Smooth muscle cell (in vitro differentiated cells): ENCODE measurements at regions not wholly inside any gene's neighbourhood (a gene's known extent, or its start where the extent isn't known, plus 50 kb on each side); places are given as distances from the start of the nearest gene placed in this dataset.

Source experiments
- DNase-seq: peaks from one replicate; lab custom pipeline; 2025; ENCODE audit not compliant: unreplicated experiment; lab: John Stamatoyannopoulos, UW
- H2AFZ ChIP-seq: fragments of 200-600 bp; sonication (generic); 2 replicates; pipeline ENCODE4 v1.6.0; 2016; ENCODE audit warnings: antibody characterized with exemption, low read depth, mild to moderate bottlenecking
- H3F3A ChIP-seq: fragments of 200-600 bp; sonication (generic); 2 replicates; pipeline ENCODE4 v1.6.0; 2017; ENCODE audit warnings: antibody characterized with exemption, low read depth
- H3K27ac ChIP-seq: fragments of 200-600 bp; sonication (generic); 2 replicates; pipeline ENCODE4 v1.5.1; 2016; ENCODE audit warnings: low read depth, mild to moderate bottlenecking
- H3K27me3 ChIP-seq: fragments of 200-600 bp; sonication (generic); 2 replicates; pipeline ENCODE4 v1.6.1; 2016; ENCODE audit warnings: low read depth, mild to moderate bottlenecking
- H3K36me3 ChIP-seq: fragments of 200-600 bp; sonication (generic); 2 replicates; pipeline ENCODE4 v1.5.1; 2016; ENCODE audit warnings: low read depth
- H3K4me1 ChIP-seq: fragments of 200-600 bp; sonication (generic); 2 replicates; pipeline ENCODE4 v1.5.1; 2016; ENCODE audit warnings: low read depth
- H3K4me2 ChIP-seq: fragments of 200-600 bp; sonication (generic); 2 replicates; pipeline ENCODE4 v1.6.0; 2016; ENCODE audit warnings: mild to moderate bottlenecking
- H3K4me3 ChIP-seq: fragments of 200-600 bp; sonication (generic); 2 replicates; pipeline ENCODE4 v1.5.1; 2016; ENCODE audit warnings: mild to moderate bottlenecking
- H3K79me2 ChIP-seq: fragments of 200-600 bp; sonication (generic); 2 replicates; pipeline ENCODE4 v1.6.0; 2016; ENCODE audit warnings: low read depth, mild to moderate bottlenecking
- H3K9ac ChIP-seq: fragments of 200-600 bp; sonication (generic); 2 replicates; pipeline ENCODE4 v1.6.0; 2016; ENCODE audit warnings: low read depth
- H3K9me3 ChIP-seq: fragments of 200-600 bp; sonication (generic); replicated peaks from 2 replicates; pipeline ENCODE4 v1.5.1; 2016; ENCODE audit warnings: low read depth
- H4K20me1 ChIP-seq: fragments of 200-600 bp; sonication (generic); 2 replicates; pipeline ENCODE4 v1.6.0; 2016; ENCODE audit warnings: low read depth
- WGBS: methylation state at CpG from one replicate; pipeline ENCODE4 v1.1.7; 2016; ENCODE audit warnings: low lambda C conversion rate; 5-methylcytosine and 5-hydroxymethylcytosine counted together
- TF ChIP-seq, protein P1 (sequence below): fragments of 200-600 bp; sonication (generic); IDR thresholded peaks from 2 replicates; pipeline ENCODE4 v1.5.1; 2017; ENCODE audit warnings: borderline replicate concordance, mild to moderate bottlenecking, antibody characterized with exemption; ENCODE audit not compliant: insufficient read depth, poor library complexity, severe bottlenecking

DNA sequence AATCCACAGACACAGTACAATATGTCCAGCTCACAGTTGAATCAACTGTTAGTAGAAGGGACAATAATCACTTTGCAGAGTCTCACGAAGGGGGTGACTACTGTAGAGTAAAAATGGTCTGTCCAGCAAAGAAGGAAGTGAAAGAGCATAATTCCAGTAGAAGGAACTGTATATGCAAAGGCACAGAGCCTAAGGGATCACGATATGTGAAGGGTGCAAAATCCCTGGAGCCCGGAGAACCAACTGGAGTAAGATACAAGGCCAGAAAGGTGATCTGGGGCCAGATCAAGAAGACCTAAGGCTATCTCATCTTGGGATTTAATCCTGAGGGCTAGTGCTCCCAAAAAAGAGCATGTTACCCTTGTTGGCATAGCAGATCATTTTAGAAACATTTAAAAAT, 192.7 kb upstream of the LDB2 start:
- Histone ChIP-seq H4K20me1 (no peaks in the 10 kb centered on the region), H3K9me3 (no peaks in the 10 kb centered on the region), H3K4me3 (no peak overlapping the region), H3K27ac (no peak overlapping the region), H3K9ac (no peak overlapping the region), H3K4me2 (no peak overlapping the region), H3K79me2 (no peaks in the 10 kb centered on the region), H3K27me3 (no peaks in the 10 kb centered on the region), H3F3A (no peaks in the 10 kb centered on the region), H3K36me3 (no peaks in the 10 kb centered on the region), H3K4me1 (no peaks in the 10 kb centered on the region), H2AFZ (no peak overlapping the region)
- DNase-seq: no peak
- WGBS: 95% methylated on average over 3 of the region's 3 CpGs
- TF ChIP-seq, protein P1, sequence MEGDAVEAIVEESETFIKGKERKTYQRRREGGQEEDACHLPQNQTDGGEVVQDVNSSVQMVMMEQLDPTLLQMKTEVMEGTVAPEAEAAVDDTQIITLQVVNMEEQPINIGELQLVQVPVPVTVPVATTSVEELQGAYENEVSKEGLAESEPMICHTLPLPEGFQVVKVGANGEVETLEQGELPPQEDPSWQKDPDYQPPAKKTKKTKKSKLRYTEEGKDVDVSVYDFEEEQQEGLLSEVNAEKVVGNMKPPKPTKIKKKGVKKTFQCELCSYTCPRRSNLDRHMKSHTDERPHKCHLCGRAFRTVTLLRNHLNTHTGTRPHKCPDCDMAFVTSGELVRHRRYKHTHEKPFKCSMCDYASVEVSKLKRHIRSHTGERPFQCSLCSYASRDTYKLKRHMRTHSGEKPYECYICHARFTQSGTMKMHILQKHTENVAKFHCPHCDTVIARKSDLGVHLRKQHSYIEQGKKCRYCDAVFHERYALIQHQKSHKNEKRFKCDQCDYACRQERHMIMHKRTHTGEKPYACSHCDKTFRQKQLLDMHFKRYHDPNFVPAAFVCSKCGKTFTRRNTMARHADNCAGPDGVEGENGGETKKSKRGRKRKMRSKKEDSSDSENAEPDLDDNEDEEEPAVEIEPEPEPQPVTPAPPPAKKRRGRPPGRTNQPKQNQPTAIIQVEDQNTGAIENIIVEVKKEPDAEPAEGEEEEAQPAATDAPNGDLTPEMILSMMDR: no peak

DNA sequence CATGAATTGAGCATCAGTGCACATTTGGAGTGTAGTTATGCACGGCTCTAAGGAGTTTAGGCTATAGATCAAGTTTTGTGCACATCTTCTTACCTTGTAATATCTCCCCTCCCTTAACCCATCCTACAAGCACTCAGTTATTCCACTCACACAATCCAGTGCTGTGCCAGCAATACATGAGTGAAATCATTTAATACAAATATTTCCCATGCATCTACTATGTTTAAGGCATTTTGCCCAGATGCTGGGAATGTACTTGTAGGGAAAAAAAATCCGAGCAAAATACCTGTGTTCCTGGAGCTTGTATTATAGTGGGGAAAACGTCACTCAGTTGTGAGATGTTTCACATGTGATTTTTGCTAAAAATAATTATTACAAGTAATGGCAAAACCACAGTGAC, 191.6 kb upstream of the LDB2 start:
- no peaks in the 10 kb centered on the region for H3K9me3 ChIP-seq
- no peaks in the 10 kb centered on the region for H3K4me1 ChIP-seq
- no peaks in the 10 kb centered on the region for H3F3A ChIP-seq
- no peaks in the 10 kb centered on the region for H3K27me3 ChIP-seq
- TF ChIP-seq, protein P1: no peak
- H2AFZ ChIP-seq: no peak overlapping the region
- H3K79me2 ChIP-seq: no peaks in the 10 kb centered on the region
- no peak for DNase-seq
- 93% methylated on average over 3 of the region's 3 CpGs for WGBS
- H3K36me3 ChIP-seq: no peaks in the 10 kb centered on the region
- no peak overlapping the region for H3K4me2 ChIP-seq
- H3K4me3 ChIP-seq: no peak overlapping the region
- no peak overlapping the region for H3K27ac ChIP-seq
- H4K20me1 ChIP-seq: no peaks in the 10 kb centered on the region
- no peak overlapping the region for H3K9ac ChIP-seq

DNA sequence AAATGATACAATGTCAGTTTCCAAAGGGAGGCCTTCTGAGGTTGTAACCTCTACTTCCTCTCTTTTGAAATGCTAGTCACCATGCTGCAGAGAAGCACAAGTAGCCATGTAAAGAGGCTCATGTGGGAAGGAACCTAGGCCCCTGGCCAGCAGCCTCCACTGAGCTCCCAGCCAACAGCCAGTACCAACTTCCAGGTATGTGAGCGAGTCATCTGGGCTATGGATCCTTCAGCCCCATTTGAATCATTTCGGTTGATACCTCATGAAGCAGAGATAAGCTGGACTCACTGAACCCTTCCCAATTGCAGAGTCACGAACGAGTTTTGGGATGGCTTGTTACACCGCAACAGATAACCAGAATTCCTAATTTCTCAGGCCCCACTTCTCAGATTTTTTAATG, 187.0 kb upstream of the LDB2 start:
- no peaks in the 10 kb centered on the region for H3F3A ChIP-seq
- H2AFZ ChIP-seq: no peak overlapping the region

DNA sequence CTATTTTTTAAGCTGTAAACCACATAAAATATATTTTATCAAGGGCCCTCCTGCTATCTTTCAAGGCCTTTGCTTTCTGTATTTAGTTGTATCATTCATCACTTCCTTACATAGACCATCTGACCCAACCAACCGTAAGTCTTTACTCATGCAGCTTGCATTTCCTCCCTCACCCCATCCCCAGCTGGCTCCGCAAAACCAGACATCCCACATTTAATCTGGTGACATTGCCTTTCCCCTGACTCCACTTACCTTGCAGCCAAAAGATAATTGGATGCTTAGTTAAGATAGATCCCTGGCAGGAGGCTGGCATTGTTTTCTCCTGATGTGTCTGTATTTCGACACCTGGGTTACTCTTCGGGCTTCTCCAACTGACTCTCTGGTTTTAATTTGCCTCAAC, 183.7 kb upstream of the LDB2 start:
- no peaks in the 10 kb centered on the region for H3K9me3 ChIP-seq
- TF ChIP-seq, protein P1: no peak
- no peaks in the 10 kb centered on the region for H3K27me3 ChIP-seq
- H4K20me1 ChIP-seq: no peaks in the 10 kb centered on the region
- no peak overlapping the region for H3K9ac ChIP-seq
- no peaks in the 10 kb centered on the region for H3F3A ChIP-seq
- H2AFZ ChIP-seq: no peak overlapping the region
- no peaks in the 10 kb centered on the region for H3K79me2 ChIP-seq
- no peak for DNase-seq
- H3K36me3 ChIP-seq: no peaks in the 10 kb centered on the region
- no peak overlapping the region for H3K27ac ChIP-seq
- no peak overlapping the region for H3K4me2 ChIP-seq
- 67% methylated on average over 4 of the region's 4 CpGs for WGBS
- H3K4me1 ChIP-seq: no peaks in the 10 kb centered on the region
- no peak overlapping the region for H3K4me3 ChIP-seq

More for the DNA sequence above, 187.0 kb upstream of the LDB2 start:
- WGBS: 98% methylated on average over 5 of the region's 5 CpGs
- Histone ChIP-seq H3K79me2 (no peaks in the 10 kb centered on the region), H3K4me1 (no peaks in the 10 kb centered on the region), H3K27ac (no peak overlapping the region), H3K27me3 (no peaks in the 10 kb centered on the region), H4K20me1 (no peaks in the 10 kb centered on the region), H3K4me2 (no peak overlapping the region), H3K9me3 (no peaks in the 10 kb centered on the region), H3K9ac (no peak overlapping the region), H3K36me3 (no peaks in the 10 kb centered on the region), H3K4me3 (no peak overlapping the region)
- TF ChIP-seq, protein P1: no peak
- DNase-seq: no peak
